HG02884 (cell line): ENCODE measurements at regions not wholly inside any gene's neighbourhood (a gene's known extent, or its start where the extent isn't known, plus 50 kb on each side); places are given as distances from the start of the nearest gene placed in this dataset.
"Not testable (repeated sequence)": the region's sequence is repeated elsewhere in the genome, so short reads cannot be mapped to it uniquely, and the experiment has no call there.

Source experiments
- ATAC-seq: cut with Tn5 transposase; IDR thresholded peaks from one replicate; pipeline ENCODE4 v1.9.1; 2021; ENCODE audit warnings: mild to moderate bottlenecking, moderate library complexity; ENCODE audit not compliant: unreplicated experiment

GRCh38 chr9:21591221-21592062 lies 109.3 kb upstream of the IFNE start:
- peak; percentile 90 for ATAC-seq

GRCh38 chr9:21592063-21592338 lies 109.9 kb upstream of the IFNE start:
- ATAC-seq: no peak

DNA sequence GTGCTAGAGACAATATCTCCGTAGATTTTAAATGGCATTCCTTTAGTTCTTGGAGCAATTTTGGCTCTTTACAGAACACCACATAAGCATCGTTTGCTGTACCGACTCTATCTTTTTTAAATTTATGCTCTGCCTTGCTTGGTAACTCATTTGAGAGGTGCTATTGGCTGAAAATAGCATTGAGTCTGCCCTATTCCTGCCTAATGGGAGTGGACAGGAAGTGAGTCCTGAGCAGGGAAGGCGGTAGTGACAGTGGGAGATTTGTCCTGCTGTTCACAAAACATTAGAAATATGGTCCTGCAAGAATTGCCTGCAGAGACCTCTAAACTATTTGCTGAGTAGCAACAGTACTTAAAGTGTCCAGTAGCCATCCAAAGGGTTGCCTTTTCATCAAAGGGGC lies 115.2 kb upstream of the IFNE start:
- no peak for ATAC-seq

- ATAC-seq: no peak
These were observed 116.6 kb upstream of the IFNE start for GRCh38 chr9:21598749-21599148.

DNA sequence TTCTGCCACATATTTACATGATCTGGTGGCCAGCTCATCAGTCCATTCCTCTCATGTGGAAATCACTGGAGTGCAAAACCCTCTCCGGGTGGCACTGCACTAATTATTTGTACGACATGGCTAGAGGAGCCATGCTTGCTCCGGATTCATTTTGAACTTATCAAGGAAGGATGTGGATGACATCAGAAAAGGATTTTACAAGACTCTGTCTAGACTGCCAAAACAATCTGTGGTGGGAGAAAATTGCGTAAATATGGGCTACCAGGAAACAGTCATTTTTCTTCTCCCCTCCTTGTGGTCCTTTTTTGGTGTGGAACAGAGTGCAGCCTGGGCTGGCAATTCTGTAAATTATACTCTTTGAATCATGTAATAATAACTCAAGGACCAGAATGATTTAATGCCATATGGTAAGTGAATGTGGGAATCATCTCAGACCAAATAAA lies 123.4 kb upstream of the IFNE start:
- no peak for ATAC-seq

DNA sequence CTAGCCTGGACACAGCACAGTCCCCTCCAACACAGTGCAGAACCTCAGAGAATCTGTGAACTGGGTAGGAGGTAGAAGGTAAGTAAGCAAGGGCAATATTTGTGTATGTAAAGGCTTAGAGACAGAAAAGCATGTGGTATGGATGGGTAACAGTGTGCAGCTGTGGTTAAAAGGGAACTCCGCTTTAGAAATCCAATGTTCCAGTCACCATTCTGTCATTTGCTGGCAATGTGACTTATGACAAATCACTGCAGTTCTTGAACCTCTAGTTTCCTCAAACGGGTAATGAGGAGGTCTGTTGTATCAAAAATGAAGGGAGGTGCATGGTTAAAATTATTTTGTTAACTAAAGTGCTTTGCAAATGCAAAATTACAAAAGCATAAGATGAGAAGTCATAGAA lies 125.5 kb upstream of the IFNE start:
- no peak for ATAC-seq

- ATAC-seq: no peak
These were observed 126.1 kb upstream of the IFNE start for GRCh38 chr9:21608200-21608599.

GRCh38 chr9:21609506-21609905 lies 127.4 kb upstream of the IFNE start:
- no peak for ATAC-seq

DNA sequence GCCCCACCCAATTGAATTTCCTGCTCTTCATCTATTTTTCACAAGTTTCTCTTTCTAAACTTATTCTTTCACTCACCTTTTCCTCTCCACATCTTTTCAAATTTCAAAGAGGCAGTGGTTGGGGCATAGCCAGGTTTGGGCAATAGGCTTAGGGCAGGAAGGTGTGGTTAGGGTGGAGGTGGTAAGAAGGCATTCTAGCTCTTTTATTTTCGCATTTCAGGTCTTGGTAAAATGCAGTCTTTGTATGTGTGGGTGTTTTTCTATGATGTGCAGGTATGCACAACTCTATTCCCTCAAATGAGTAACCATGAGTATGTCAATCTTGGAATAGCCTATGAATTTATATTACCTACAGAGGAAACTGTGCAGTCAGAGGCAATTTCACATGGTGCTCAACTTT lies 129.8 kb upstream of the IFNE start:
- ATAC-seq: no peak

DNA sequence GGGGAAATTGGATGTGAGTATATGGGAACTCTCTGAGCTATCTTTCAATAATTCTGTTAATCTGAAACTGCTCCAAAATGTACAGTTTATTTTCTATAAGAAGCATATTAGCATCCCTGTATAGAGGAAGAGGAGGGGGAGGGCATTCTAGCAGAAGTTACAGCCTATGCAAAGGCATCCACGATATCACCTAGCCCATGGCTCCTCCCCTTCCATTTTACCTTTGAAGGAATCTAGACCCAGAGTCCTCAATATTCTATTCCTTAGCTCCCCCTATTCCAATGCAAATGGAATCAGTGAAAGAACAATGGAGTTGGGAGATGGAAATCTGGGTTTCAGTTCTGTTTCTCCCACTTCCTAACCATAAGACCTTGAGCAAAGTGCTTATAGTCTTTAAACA lies 132.9 kb upstream of the IFNE start:
- no peak for ATAC-seq

DNA sequence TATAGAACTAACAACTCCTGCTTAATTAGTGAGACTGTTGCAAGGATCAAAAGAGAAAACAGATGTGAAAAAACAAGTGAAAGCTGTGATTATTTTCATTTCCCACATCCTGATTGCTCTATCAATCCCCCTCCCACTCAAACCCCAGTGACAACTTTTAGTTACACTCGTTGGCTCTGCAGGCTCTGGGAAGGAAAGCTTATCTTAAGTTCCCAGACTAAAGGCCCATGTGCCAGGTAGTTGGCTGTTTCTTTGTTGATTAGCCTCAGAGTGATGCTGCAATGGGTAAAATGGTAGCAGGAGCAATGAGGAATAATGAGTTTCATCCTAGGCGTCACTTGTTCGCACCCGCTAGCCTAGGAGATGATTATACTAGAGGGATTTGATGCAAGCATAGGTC lies 133.3 kb upstream of the IFNE start:
- ATAC-seq: no peak

GRCh38 chr9:21616082-21616778 lies 134.1 kb upstream of the IFNE start:
- ATAC-seq: no peak

DNA sequence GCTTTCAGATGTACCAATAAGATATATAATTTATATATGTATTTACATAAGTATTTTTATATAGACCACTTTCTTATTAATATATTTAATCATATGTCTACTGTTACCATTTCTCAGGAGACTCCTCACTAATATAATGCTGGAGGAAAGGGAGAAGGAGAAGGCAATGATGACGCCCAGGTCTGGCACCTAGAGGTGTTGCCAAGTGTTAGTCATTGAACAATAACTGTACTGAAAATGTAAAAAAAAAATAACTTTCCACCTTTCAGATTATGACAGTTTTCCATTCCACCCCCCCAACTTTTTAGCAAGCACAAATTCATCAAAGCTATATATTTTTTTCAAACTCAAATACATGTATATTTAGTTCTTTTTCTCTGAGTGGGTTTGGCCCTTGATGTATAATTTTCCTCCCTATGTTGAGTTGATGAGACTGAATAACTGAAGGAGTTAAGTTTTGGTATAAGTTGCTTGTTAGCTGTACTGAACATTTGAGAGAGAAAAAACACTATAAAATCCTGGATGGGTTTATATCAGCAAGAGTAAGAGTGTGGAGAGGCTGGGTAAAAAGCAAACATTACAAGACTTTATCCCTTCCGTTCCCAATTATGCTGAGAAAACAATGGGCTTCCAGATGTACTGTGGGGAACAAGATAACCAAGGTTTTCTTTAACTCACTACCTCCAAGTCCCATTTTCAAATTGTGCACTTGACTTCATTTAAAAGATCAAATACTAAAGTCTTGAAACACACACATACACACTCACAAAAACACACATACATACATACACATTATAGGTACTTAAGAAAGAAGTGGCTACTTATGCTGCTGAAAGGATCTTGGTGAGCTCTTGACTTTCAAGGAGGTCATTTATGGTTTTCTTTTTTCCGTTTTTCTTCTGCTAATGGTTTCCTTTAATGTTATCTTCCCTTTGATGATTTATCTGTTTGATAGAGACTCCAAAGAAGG lies 142.8 kb upstream of the IFNE start:
- no peak for ATAC-seq

GRCh38 chr9:21626493-21626892 lies 144.4 kb upstream of the IFNE start:
- no peak for ATAC-seq

DNA sequence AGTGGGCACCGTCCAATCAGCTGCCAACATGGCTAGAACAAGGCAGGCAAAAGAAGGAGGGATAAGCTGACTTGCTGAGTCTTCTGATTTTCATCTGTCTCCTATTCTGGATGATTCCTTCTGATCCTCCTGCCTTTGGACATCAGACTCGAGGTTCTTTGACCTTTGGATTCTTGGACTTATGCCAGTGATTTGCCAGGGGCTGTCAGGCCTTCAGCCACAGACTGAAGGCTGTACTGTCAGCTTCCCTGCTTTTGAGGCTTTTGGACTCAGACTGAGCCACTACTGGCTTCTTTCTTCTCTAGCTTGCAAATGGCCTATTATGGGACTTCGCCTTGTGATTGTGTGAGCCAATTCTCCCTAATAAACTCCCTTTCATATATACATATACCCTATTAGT lies 146.8 kb upstream of the IFNE start:
- ATAC-seq: not testable (repeated sequence)

- no peak for ATAC-seq
These were observed 152.8 kb upstream of the IFNE start for GRCh38 chr9:21634951-21635350.

GRCh38 chr9:21638104-21638503 lies 156.0 kb upstream of the IFNE start:
- ATAC-seq: no peak

DNA sequence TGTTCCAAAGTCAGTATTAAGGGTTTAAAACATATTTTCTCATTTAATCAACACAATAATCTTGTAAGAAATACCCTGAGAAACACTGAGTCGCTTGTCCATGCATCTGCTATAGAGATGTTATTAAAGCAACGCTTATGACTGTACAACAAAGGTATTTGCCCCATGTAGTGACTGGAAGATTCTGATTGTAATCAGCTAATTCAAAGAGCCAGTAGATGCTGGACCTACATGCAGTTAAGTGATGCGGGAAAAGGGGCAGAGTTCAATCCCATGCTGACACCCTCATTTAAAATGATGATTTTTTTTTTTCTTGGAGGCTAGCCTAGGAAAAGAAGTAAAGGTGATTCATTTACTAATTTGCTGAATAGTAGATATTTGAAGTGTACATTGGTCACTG lies 149.3 kb upstream of the MTAP start:
- no peak for ATAC-seq

- no peak for ATAC-seq
These were observed 148.8 kb upstream of the MTAP start for GRCh38 chr9:21653589-21653988.

- ATAC-seq: no peak
These were observed 145.4 kb upstream of the MTAP start for GRCh38 chr9:21656776-21657674.
